OCI-LY1 (cell line): ENCODE measurements at regions not wholly inside any gene's neighbourhood (a gene's known extent, or its start where the extent isn't known, plus 50 kb on each side); places are given as distances from the start of the nearest gene placed in this dataset.

Source experiments
- CTCF ChIP-seq: fragments of 200-600 bp; sonication (generic), shearing (Covaris generic); IDR thresholded peaks from 2 replicates; pipeline ENCODE4 v1.5.1; 2017; ENCODE audit warnings: mild to moderate bottlenecking, antibody characterized with exemption, low read length, moderate library complexity, mixed read lengths
- EZH2 ChIP-seq: fragments of 200-600 bp; sonication (generic), shearing (Covaris generic); IDR thresholded peaks from 2 replicates; pipeline ENCODE4 v1.8.0; 2017; ENCODE audit warnings: borderline replicate concordance, mixed run types, mild to moderate bottlenecking, antibody characterized with exemption, low read length, moderate library complexity, mixed read lengths

- no peak for TF ChIP-seq CTCF
- TF ChIP-seq EZH2, result no peak
These were observed 527.6 kb upstream of the ANKRD30A start for GRCh38 chr10:36597756-36598320.
